Kidney epithelial cell (primary cell): ENCODE measurements at regions not wholly inside any gene's neighbourhood (a gene's known extent, or its start where the extent isn't known, plus 50 kb on each side); places are given as distances from the start of the nearest gene placed in this dataset.

ENCODE experiments used
- DNase-seq: peaks from one replicate; pipeline ENCODE4 v3.0.0-alpha.2; 2010; ENCODE audit warnings: low read depth
- H3K27me3 ChIP-seq: 2 replicates; pipeline ENCODE4 v1.6.0; 2011; ENCODE audit warnings: low read length; ENCODE audit not compliant: control insufficient read depth, insufficient read depth
- H3K36me3 ChIP-seq: 2 replicates; pipeline ENCODE4 v1.5.1; 2011; ENCODE audit warnings: low read length; ENCODE audit not compliant: control insufficient read depth, insufficient read depth
- H3K4me3 ChIP-seq: 2 replicates; pipeline ENCODE4 v1.5.1; 2011; ENCODE audit warnings: low read depth, mild to moderate bottlenecking, control low read depth, low read length
- CTCF ChIP-seq: IDR thresholded peaks from 2 replicates; pipeline ENCODE4 v1.5.1; 2011; ENCODE audit warnings: mild to moderate bottlenecking, moderate library complexity, low read length, control low read depth, inconsistent platforms; ENCODE audit not compliant: insufficient read depth, poor library complexity, severe bottlenecking

- Histone ChIP-seq H3K36me3 (no peaks in the 10 kb centered on the region), H3K4me3 (no peak overlapping the region), H3K27me3 (no peaks in the 10 kb centered on the region)
- no peak for DNase-seq
- no peak for TF ChIP-seq CTCF
Observed at GRCh38 chrX:124229374-124229773, 103.1 kb upstream of the TEX13D start.

- Histone ChIP-seq H3K27me3 (no peaks in the 10 kb centered on the region), H3K4me3 (no peak overlapping the region), H3K36me3 (no peaks in the 10 kb centered on the region)
- no peak for TF ChIP-seq CTCF
- no peak for DNase-seq
Observed at GRCh38 chrX:124230655-124231450, 101.6 kb upstream of the TEX13D start.

GRCh38 chrX:124231451-124231759, 101.1 kb upstream of the TEX13D start:
- Histone ChIP-seq H3K27me3 (no peaks in the 10 kb centered on the region), H3K4me3 (no peak overlapping the region), H3K36me3 (no peaks in the 10 kb centered on the region)
- TF ChIP-seq CTCF = no peak
- DNase-seq = no peak

GRCh38 chrX:124232523-124233201, 99.8 kb upstream of the TEX13D start:
- no peak for DNase-seq
- TF ChIP-seq CTCF = no peak
- no peaks in the 10 kb centered on the region for H3K27me3 ChIP-seq
- no peaks in the 10 kb centered on the region for H3K36me3 ChIP-seq
- no peak overlapping the region for H3K4me3 ChIP-seq

GRCh38 chrX:124234348-124234747, 98.1 kb upstream of the TEX13D start:
- DNase-seq = no peak
- H3K36me3 ChIP-seq = no peaks in the 10 kb centered on the region
- no peak overlapping the region for H3K4me3 ChIP-seq
- no peak for TF ChIP-seq CTCF
- no peaks in the 10 kb centered on the region for H3K27me3 ChIP-seq
